ENCODE measurements at regions not wholly inside any gene's neighbourhood (a gene's known extent, or its start where the extent isn't known, plus 50 kb on each side); places are given as distances from the start of the nearest gene placed in this dataset.

- no peak for TF ChIP-seq CTCF (IDR thresholded peaks at IDR 0.05)
- no peak for TF ChIP-seq POLR2A (IDR thresholded peaks at IDR 0.05)
These were observed 118.9 kb upstream of the TBL1X start for GRCh38 chrX:9345957-9346356.

All from adrenal gland (tissue), 5 donors.